SK-N-MC (cell line): ENCODE measurements at regions not wholly inside any gene's neighbourhood (a gene's known extent, or its start where the extent isn't known, plus 50 kb on each side); places are given as distances from the start of the nearest gene placed in this dataset.

Experiments
- EZH2 ChIP-seq: fragments of 200-600 bp; sonication (generic); IDR thresholded peaks from one replicate; pipeline ENCODE4 v1.6.1; 2017; ENCODE audit warnings: antibody characterized with exemption
- POLR2AphosphoS5 ChIP-seq: IDR thresholded peaks from 2 replicates; pipeline ENCODE4 v1.6.1; 2012; ENCODE audit warnings: mild to moderate bottlenecking, low read depth, low read length, borderline replicate concordance

GRCh38 chr11:45748801-45749200 lies 56.1 kb upstream of the SLC35C1 start:
- TF ChIP-seq EZH2: no peak
- no peak for TF ChIP-seq POLR2AphosphoS5
